ENCODE measurements at regions not wholly inside any gene's neighbourhood (a gene's known extent, or its start where the extent isn't known, plus 50 kb on each side); places are given as distances from the start of the nearest gene placed in this dataset.
A peak's percentile ranks its signal among the peaks of the same experiment; 100 is the strongest.

GRCh38 chr13:74761801-74762757 is 627.9 kb upstream of the KLF12 start:
- intact Hi-C loops (cut with DNase I, micrococcal nuclease): no loop called here
- ATAC-seq (no peak), DNase-seq (no peak)
- Mint-ChIP-seq H3K27ac (no peak overlapping the region), H3K4me3 (no peak overlapping the region), H3K27me3 (no peaks in the 10 kb centered on the region), H3K4me1 (no peaks in the 10 kb centered on the region), H3K9me3 (ENCODE audit: low read depth) (no peaks in the 10 kb centered on the region), H3K36me3 (ENCODE audit: low read depth) (no peaks in the 10 kb centered on the region)
- ChIA-PET POLR2A (no interaction called here), CTCF (no interaction called here)

- peaks cover 2% of the 10 kb centered on the region for H3K4me1 Mint-ChIP-seq
- H3K36me3 Mint-ChIP-seq (ENCODE audit: low read depth): no peaks in the 10 kb centered on the region
- POLR2A ChIA-PET: no interaction called here
- H3K9me3 Mint-ChIP-seq (ENCODE audit: low read depth): no peaks in the 10 kb centered on the region
- H3K27ac Mint-ChIP-seq: no peak overlapping the region
- intact Hi-C loops (cut with DNase I, micrococcal nuclease): no loop called here
- H3K4me3 Mint-ChIP-seq: no peak overlapping the region
- DNase-seq: no peak
- peaks cover 1% of the 10 kb centered on the region for H3K27me3 Mint-ChIP-seq
- CTCF ChIA-PET: no interaction called here
- ATAC-seq: no peak
These were observed 624.0 kb upstream of the KLF12 start for GRCh38 chr13:74758188-74758587.

DNA sequence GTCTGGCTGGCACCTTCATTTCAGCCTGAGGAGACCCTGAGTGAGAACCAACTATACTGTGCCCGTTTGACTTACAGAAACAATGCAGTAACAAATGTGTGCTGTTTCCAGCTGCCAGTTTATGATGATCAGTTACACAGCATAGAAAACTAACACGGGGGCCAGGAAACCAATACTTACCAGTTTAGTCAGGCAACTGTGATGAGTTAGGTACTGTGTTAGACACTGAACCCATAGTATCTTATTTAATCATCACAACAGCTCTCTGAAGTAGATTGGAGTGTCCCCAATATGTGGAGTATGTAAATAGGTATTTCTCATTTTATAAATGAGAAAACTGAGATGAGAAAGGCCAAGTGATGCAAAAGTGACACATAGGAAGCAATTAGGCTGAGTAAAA is 620.9 kb upstream of the KLF12 start:
- Mint-ChIP-seq H3K4me1 (peaks cover 2% of the 10 kb centered on the region), H3K36me3 (ENCODE audit: low read depth) (no peaks in the 10 kb centered on the region), H3K4me3 (no peak overlapping the region), H3K27me3 (peaks cover 1% of the 10 kb centered on the region), H3K27ac (no peak overlapping the region), H3K9me3 (ENCODE audit: low read depth) (no peaks in the 10 kb centered on the region)
- ChIA-PET POLR2A (no interaction called here), CTCF (interaction anchor here (0.8 kb wide), 1 partner anchor 9 kb away, joined by 3 read pairs; no protein-coding TSS in a partner anchor)
- ATAC-seq: peak; percentile 91
- no peak for DNase-seq
- intact Hi-C loops (cut with DNase I, micrococcal nuclease): no loop called here

GRCh38 chr13:74751739-74752138 is 617.5 kb upstream of the KLF12 start:
- Mint-ChIP-seq H3K4me1 (peaks cover 2% of the 10 kb centered on the region), H3K27ac (no peak overlapping the region), H3K27me3 (peaks cover 1% of the 10 kb centered on the region), H3K36me3 (ENCODE audit: low read depth) (no peaks in the 10 kb centered on the region), H3K4me3 (no peak overlapping the region), H3K9me3 (ENCODE audit: low read depth) (no peaks in the 10 kb centered on the region)
- DNase-seq (no peak), ATAC-seq (no peak)
- ChIA-PET CTCF (interaction anchor here (0.6 kb wide), 1 partner anchor 102 kb away, joined by 3 read pairs; no protein-coding TSS in a partner anchor), POLR2A (no interaction called here)
- intact Hi-C loops (cut with DNase I, micrococcal nuclease): no loop called here

GRCh38 chr13:74747186-74747955 is 613.2 kb upstream of the KLF12 start:
- Mint-ChIP-seq H3K27me3 (no peaks in the 10 kb centered on the region), H3K9me3 (ENCODE audit: low read depth) (no peaks in the 10 kb centered on the region), H3K27ac (no peak overlapping the region), H3K4me3 (no peak overlapping the region), H3K36me3 (ENCODE audit: low read depth) (no peaks in the 10 kb centered on the region), H3K4me1 (no peaks in the 10 kb centered on the region)
- CTCF ChIA-PET: no interaction called here
- POLR2A ChIA-PET: no interaction called here
- intact Hi-C loops (cut with DNase I, micrococcal nuclease): no loop called here
- ATAC-seq (no peak), DNase-seq (no peak)

DNA sequence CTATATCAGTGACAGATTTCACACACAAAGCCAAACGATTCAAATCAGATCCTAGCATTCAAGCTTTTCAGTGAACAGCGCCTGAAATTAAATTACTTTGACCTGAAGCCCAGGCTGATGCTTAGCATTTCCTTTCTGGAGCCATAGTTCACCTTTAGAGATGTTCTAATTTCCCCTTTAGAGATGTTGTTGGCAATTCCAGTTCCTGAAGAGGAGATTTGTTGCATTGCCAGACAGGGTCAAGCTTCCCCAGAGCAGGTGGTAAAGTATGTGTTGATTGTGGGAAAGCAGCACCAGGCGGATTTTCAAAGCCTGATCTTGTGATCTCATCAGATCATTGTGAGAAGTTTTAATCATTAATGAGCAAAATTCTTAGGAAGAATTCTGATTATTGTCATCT is 609.8 kb upstream of the KLF12 start:
- H3K36me3 Mint-ChIP-seq (ENCODE audit: low read depth): no peaks in the 10 kb centered on the region

DNA sequence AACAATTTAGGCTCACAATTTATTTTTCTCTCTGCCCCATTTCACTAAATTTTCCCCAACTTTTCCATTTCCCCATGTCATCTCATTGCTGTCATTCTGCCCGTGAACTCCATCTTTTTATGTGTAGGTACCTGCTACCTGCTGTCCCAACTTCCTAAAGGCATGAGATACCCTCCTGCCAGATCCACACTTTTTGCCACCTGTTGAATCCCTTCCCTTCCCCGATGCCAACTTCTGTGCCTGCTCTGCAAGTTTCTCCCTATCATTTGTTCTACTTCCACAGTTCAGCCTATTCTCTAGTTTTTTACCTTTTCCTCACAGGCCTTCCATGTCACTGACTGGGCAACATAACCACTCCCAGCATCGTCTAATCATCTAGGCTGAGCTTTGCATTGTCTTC is 607.5 kb upstream of the KLF12 start:
- Mint-ChIP-seq H3K36me3 (ENCODE audit: low read depth) (no peaks in the 10 kb centered on the region), H3K4me1 (no peaks in the 10 kb centered on the region), H3K4me3 (no peak overlapping the region), H3K9me3 (ENCODE audit: low read depth) (no peaks in the 10 kb centered on the region), H3K27ac (no peak overlapping the region), H3K27me3 (peaks cover 3% of the 10 kb centered on the region)
- ATAC-seq (no peak), DNase-seq (no peak)
- intact Hi-C loops (cut with DNase I, micrococcal nuclease): no loop called here
- CTCF ChIA-PET: no interaction called here
- POLR2A ChIA-PET: no interaction called here

More for the DNA sequence above, 609.8 kb upstream of the KLF12 start:
- Mint-ChIP-seq H3K4me1 (no peaks in the 10 kb centered on the region), H3K4me3 (no peak overlapping the region), H3K27ac (no peak overlapping the region), H3K9me3 (ENCODE audit: low read depth) (no peaks in the 10 kb centered on the region), H3K27me3 (no peaks in the 10 kb centered on the region)
- no peak for ATAC-seq
- CTCF ChIA-PET: interaction anchor here (0.6 kb wide), 1 partner anchor 475 kb away, joined by 3 read pairs; no protein-coding TSS in a partner anchor
- no peak for DNase-seq
- intact Hi-C loops (cut with DNase I, micrococcal nuclease): no loop called here
- POLR2A ChIA-PET: no interaction called here

DNA sequence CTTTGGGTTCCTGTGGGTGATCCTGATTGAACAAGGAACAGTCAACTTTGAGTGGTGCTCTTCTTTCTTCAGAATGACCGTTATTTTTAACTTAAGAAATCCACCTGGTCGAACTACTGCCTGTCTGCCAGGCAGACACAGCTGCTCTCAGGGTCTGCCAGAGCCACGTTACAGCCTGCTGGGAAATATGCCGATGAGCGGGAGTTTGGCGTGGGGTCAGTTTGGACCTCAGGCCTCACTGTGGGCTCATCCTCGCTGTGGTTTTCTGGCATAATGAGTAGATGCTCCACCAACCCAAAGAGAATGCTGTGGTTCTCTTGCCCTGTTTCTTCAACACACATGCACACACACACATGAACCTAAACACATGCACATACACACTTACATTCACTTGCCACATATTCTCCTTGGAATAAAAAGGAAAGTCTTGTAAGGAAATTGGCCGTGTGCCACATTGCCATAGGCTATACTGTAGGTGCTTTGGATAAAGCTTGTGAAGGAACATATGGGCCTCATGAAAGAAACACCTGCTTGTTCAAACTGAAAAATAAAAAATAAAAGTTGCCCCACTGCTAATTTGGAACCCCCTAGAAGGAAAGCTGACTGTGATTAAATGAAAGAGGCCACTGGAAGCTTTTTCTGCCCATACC is 598.7 kb upstream of the KLF12 start:
- H3K27me3 Mint-ChIP-seq: peaks cover 6% of the 10 kb centered on the region
- ChIA-PET POLR2A (no interaction called here), CTCF (no interaction called here)
- DNase-seq: no peak
- H3K36me3 Mint-ChIP-seq (ENCODE audit: low read depth): no peaks in the 10 kb centered on the region
- H3K4me1 Mint-ChIP-seq: no peaks in the 10 kb centered on the region
- no peak for ATAC-seq
- no peak overlapping the region for H3K4me3 Mint-ChIP-seq
- intact Hi-C loops (cut with DNase I, micrococcal nuclease): no loop called here
- no peak overlapping the region for H3K27ac Mint-ChIP-seq
- no peaks in the 10 kb centered on the region for H3K9me3 Mint-ChIP-seq (ENCODE audit: low read depth)

DNA sequence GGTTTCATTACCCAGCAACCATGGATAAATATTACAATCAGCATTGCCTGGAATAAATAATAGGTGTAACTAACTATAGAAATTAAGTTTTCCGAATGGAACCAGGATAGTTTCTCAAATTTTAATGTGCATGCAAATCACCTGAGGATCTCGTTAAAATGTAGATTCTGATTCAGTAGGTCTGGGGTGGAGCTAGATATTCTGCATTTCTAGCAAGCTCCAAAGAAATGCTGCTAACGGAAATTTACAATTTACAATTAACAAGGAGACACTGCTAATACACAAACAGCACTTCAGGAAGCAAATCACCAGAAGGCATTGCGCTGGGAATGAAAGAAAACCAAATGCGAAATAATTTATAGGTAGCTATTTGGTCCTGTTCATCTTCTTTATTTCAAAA is 597.5 kb upstream of the KLF12 start:
- intact Hi-C loops (cut with DNase I, micrococcal nuclease): no loop called here
- no peaks in the 10 kb centered on the region for H3K9me3 Mint-ChIP-seq (ENCODE audit: low read depth)
- ATAC-seq: no peak
- DNase-seq: no peak
- peaks cover 3% of the 10 kb centered on the region for H3K27me3 Mint-ChIP-seq
- H3K27ac Mint-ChIP-seq: no peak overlapping the region
- ChIA-PET POLR2A (no interaction called here), CTCF (interaction anchor here (1.0 kb wide), 1 partner anchor 92 kb away, joined by 3 read pairs; no protein-coding TSS in a partner anchor)
- H3K4me3 Mint-ChIP-seq: no peak overlapping the region
- H3K4me1 Mint-ChIP-seq: no peaks in the 10 kb centered on the region
- no peaks in the 10 kb centered on the region for H3K36me3 Mint-ChIP-seq (ENCODE audit: low read depth)

DNA sequence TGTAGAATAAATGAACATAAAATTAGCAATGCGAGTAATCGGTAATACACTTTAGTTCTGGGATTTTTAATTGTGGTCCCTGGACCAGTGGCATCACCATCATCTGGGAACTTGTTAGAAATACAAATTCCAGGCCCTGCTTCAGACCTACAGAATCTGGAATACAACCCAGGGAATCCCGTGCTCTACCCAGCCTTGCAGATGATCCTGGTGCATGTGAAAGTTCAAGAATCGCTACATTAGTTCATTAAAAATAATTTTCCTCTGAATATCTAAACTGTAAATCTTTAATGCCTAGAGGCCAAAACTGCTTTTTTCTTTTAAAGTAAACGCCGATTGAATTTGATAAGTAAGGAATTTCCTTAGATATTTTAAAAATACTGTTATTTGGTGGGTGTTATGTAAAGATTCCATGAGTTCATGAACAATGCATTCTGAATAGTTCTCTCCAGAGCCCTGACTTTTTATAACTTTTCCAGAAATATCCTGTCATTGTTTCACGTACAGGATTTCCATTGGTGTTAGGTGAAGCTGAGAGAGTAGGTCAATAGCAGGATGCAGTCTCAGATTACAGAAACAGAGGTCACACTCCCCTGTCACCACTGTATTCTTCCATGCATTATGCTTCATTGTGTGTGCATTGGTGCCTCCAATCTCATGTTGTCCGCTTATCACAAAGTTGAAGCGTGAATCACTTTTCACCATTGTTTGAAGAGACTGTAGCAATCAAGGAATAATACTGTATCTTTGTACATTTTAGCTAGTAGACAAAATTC is 596.5 kb upstream of the KLF12 start:
- Mint-ChIP-seq H3K27me3 (peaks cover 3% of the 10 kb centered on the region), H3K36me3 (ENCODE audit: low read depth) (no peaks in the 10 kb centered on the region), H3K4me1 (no peaks in the 10 kb centered on the region), H3K27ac (no peak overlapping the region), H3K4me3 (no peak overlapping the region), H3K9me3 (ENCODE audit: low read depth) (no peaks in the 10 kb centered on the region)
- CTCF ChIA-PET: interaction anchor here (0.7 to 1.1 kb wide), 2 partner anchors 39 to 57 kb away, joined by 3 read pairs; no protein-coding TSS in a partner anchor
- POLR2A ChIA-PET: no interaction called here
- ATAC-seq: no peak
- intact Hi-C loops (cut with DNase I, micrococcal nuclease): no loop called here
- no peak for DNase-seq

GRCh38 chr13:74726206-74726605 is 592.0 kb upstream of the KLF12 start:
- no peak for DNase-seq
- ChIA-PET CTCF (no interaction called here), POLR2A (no interaction called here)
- Mint-ChIP-seq H3K27ac (no peak overlapping the region), H3K27me3 (peaks cover 6% of the 10 kb centered on the region), H3K4me1 (no peaks in the 10 kb centered on the region), H3K9me3 (ENCODE audit: low read depth) (no peaks in the 10 kb centered on the region), H3K36me3 (ENCODE audit: low read depth) (no peaks in the 10 kb centered on the region), H3K4me3 (no peak overlapping the region)
- intact Hi-C loops (cut with DNase I, micrococcal nuclease): no loop called here
- no peak for ATAC-seq

Data from activated CD4-positive, alpha-beta T cell treated with anti-CD3 and anti-CD28 coated beads for 36 hours (primary cell).